OCI-LY7 (cell line): ENCODE measurements at regions not wholly inside any gene's neighbourhood (a gene's known extent, or its start where the extent isn't known, plus 50 kb on each side); places are given as distances from the start of the nearest gene placed in this dataset.

ENCODE experiments used
- EZH2phosphoT487 ChIP-seq: fragments of 200-600 bp; sonication (generic); IDR thresholded peaks from 2 replicates; pipeline ENCODE4 v1.6.1; 2018; ENCODE audit warnings: low read depth, borderline replicate concordance, mild to moderate bottlenecking, mixed run types, antibody characterized with exemption, low read length, moderate library complexity, mixed read lengths
- TF ChIP-seq, protein P1 (sequence below): fragments of 200-600 bp; sonication (generic); conservative IDR thresholded peaks from 2 replicates; pipeline ENCODE4 v1.5.1; 2014; ENCODE audit warnings: mild to moderate bottlenecking, antibody characterized with exemption, low read length, moderate library complexity, mixed read lengths

DNA sequence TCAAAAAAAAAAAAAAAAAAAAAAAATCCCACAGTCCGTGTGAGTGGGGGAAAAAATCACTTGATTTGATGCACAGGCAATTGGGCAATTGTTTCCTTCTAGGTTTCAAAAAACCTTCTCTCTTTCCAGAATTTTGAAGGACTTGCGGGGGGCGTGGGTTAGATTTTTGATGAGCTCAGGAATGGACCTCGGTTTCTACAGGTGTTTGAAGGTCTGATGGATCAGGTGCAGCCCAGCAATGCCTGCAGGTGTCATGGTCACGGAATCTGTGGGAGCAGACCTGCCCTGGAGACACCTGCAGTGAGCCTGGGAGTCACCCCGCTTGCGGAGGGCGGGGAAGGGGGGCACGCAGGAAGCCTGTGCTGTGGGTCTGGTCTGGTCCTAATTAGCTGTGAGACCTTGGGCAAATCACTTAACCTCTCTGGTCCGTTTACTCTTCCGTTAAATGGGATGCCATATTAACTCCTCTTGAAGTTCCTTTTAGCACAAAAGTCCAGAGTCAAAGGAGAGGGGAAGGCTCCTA, 174.2 kb downstream of the IRF8 start:
- TF ChIP-seq, protein P1, sequence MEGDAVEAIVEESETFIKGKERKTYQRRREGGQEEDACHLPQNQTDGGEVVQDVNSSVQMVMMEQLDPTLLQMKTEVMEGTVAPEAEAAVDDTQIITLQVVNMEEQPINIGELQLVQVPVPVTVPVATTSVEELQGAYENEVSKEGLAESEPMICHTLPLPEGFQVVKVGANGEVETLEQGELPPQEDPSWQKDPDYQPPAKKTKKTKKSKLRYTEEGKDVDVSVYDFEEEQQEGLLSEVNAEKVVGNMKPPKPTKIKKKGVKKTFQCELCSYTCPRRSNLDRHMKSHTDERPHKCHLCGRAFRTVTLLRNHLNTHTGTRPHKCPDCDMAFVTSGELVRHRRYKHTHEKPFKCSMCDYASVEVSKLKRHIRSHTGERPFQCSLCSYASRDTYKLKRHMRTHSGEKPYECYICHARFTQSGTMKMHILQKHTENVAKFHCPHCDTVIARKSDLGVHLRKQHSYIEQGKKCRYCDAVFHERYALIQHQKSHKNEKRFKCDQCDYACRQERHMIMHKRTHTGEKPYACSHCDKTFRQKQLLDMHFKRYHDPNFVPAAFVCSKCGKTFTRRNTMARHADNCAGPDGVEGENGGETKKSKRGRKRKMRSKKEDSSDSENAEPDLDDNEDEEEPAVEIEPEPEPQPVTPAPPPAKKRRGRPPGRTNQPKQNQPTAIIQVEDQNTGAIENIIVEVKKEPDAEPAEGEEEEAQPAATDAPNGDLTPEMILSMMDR = peak; percentile 32; the same call in 1 of the 2 replicates
- TF ChIP-seq EZH2phosphoT487 = no peak
